IPS-18c (cell line): ENCODE measurements at regions not wholly inside any gene's neighbourhood (a gene's known extent, or its start where the extent isn't known, plus 50 kb on each side); places are given as distances from the start of the nearest gene placed in this dataset.

Experiments
- H3K4me3 ChIP-seq: 2 replicates; pipeline ENCODE4 v1.7.0; 2013; ENCODE audit warnings: low read depth, mild to moderate bottlenecking, low read length, moderate library complexity; ENCODE audit not compliant: insufficient read depth
- H3K9me3 ChIP-seq: one replicate; pipeline ENCODE4 v1.6.1; 2013; ENCODE audit warnings: mild to moderate bottlenecking, low read length, moderate library complexity; ENCODE audit not compliant: control insufficient read depth, insufficient read depth

DNA sequence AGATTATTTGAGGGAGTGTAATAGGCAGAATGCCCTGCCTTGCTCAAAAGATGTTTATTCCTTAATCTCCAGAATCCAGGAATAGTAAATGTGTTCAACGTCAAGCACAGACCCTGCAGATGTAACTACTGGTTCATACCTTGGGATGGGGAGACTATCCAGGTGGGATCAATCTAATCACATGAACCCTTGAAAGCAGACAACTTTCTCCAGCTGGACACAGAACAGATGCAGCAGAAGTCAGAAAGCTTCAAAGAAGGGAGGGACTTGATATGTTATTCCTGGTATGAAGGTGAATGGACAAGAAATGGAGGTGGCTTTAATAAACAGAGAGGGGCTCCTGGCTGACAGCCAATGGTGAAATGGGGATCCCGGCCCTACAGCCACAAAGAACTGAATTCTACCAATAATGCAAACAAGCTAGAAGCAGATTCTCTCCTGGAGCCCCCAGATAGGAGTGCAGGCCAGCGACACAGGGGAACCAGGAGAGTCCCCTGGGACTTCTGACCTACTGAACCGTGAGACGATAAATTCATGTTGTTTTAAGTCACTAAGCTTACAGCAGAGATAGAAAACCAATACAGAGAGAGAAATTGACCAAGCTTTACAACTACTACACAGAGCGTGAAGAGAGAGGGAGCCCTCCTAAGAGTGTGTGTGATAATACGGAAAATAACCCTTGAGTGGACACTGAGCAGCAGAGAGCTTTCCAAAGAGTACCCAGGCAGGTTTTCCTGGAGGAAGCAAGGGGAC lies 133.5 kb upstream of the TMEM132C start:
- no peak overlapping the region for H3K4me3 ChIP-seq
- H3K9me3 ChIP-seq: no peaks in the 10 kb centered on the region

DNA sequence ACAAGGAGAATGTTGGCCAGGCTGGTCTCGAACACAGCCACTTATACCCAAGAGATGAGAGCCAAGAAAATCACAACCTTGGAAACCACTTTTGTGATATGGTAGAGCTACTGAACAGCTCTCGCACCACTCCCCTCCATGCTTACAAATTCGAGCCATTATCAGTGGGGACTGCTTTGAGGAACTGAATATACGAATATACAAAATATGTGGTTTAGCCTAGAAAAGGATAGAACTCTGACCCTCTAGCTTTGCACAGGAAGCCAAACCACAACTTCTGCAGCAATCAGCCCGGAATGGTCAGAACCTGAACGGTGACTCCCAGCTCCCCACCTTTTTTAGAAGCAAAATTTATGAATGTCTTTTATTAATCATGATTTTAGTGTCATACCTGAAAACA lies 129.8 kb upstream of the TMEM132C start:
- no peaks in the 10 kb centered on the region for H3K9me3 ChIP-seq
- no peak overlapping the region for H3K4me3 ChIP-seq

DNA sequence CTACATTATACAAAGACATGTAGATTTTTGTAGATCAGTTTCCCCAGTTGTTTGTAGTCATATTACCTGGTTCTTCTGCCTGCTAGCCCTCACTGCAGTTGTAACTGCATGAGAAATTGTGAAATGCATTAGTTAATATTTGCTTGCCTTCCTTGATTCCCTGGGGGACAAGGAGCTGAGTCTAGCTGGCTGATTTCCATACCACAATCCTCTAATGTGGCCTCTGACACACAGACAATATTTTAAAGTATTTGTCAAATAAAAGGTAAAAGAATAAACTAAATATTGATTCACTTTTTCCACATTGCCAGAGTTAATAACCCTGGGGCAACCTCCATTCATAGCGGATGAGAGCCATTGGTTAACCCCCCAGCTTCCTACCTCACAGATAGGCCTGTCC lies 128.8 kb upstream of the TMEM132C start:
- Histone ChIP-seq H3K4me3 (no peak overlapping the region), H3K9me3 (no peaks in the 10 kb centered on the region)

DNA sequence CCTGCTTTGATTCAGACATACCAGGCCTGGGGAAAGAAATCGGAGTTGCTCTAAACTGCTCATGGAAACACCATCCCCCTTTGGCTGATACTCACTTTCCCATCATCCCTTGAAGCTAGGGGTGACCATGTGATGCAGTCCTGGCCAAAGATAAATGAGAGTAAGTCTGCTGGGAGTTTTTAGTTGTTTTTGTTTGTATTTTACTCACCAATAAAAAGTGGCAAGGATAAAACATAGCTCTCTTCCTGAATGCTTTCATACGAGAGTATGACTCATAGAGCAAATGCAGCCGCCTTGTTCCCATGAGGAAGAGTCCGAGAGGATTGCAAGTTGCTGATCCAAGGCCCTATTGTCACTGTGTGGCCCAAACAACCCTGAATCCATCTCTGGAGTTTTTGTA lies 126.4 kb upstream of the TMEM132C start:
- no peak overlapping the region for H3K4me3 ChIP-seq
- no peaks in the 10 kb centered on the region for H3K9me3 ChIP-seq

DNA sequence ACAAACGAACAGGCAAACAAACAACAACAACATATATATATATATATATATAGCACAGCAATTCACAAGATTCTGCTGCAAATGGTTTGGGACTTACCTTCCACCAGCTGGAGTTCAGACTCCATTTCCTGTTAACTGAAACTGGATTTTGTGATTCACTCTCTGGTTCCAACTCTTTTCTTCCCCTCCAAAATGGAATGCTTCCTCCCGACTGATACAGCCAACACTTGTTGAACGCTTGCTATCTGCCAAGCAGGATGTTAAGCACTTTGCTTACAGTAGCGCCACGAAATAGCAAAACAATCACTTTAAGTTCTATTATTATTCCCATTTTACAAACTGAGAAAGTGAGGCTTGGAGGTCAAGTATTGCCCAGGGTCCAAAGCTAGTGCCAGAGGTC lies 116.0 kb upstream of the TMEM132C start:
- H3K9me3 ChIP-seq: no peaks in the 10 kb centered on the region

DNA sequence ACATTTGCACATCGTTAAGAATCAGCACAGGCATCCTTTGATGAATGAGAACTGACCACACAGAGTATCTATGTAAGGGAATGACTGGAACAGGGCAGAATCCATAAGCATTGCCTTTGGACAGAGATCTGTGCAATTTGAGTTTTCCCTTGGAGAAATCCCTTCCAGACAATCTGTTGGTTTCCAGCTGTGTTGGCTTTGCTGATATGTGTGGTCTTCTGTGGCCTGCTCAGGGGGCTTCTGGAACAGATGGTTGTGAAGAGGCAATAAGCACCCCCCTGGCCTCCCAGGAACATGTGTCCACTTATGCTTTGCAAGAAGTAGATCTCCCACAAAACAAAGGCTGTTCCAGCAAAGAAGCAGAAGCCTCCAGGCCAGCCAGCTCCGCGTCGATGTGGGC lies 111.4 kb upstream of the TMEM132C start:
- Histone ChIP-seq H3K4me3 (no peak overlapping the region), H3K9me3 (no peaks in the 10 kb centered on the region)

More for the DNA sequence above, 116.0 kb upstream of the TMEM132C start:
- H3K4me3 ChIP-seq: no peak overlapping the region

DNA sequence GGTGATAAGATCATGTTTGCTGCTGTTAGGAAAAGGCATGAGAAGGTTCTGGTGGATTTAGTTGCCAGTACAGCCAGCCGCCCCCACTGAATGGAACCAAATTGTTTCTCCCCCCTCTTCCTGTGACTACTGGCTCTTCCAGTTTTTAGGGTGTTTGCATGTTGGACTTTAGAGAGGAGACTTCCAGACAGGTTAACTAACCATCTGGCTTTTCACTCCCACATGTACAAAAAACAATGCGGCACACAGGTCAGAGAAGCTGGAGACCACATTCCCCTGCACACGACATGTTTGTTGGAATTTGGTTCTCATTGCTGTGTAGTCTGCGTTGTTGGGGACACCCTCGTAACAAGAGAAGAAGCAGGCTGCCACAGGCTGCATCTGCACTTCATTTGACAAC lies 103.9 kb upstream of the TMEM132C start:
- H3K9me3 ChIP-seq: no peaks in the 10 kb centered on the region

DNA sequence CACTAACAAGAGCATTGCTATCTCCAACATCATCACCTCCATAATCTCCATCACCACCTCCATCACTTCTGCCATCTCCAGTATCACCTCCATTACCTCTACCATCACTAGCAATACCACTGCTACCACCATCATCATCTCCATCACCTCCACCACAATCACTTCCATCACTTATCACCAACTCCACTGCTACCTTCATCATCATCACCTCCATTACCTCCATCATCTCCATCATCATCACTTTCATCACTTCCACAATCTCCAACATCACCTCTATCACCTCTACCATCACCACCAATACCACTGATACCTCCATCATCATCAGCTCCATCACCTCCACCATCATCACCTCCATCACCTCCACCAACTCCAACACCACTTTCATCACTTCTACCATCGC lies 102.4 kb upstream of the TMEM132C start:
- H3K4me3 ChIP-seq: no peak overlapping the region
- H3K9me3 ChIP-seq: no peaks in the 10 kb centered on the region

More for the DNA sequence above, 103.9 kb upstream of the TMEM132C start:
- H3K4me3 ChIP-seq: no peak overlapping the region

DNA sequence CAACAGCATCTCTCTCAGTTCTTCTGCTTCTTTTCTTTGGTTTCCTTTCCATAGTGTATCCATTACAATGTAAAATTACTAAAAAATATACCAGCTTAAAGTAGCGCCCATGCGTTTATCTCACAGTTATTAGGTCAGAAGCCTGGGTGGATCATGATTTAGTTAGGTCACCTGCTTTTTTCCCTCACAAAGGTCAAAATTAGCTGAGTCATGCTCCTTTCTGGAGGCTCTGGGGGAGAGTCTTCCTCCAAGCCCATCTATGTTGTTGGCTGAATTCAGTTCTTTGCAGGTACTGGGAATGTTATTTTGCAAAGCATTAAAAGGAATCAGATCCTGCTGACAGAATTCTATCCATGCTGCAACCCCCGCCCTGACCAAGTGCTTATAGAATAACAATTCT lies 101.6 kb upstream of the TMEM132C start:
- H3K9me3 ChIP-seq: no peaks in the 10 kb centered on the region

DNA sequence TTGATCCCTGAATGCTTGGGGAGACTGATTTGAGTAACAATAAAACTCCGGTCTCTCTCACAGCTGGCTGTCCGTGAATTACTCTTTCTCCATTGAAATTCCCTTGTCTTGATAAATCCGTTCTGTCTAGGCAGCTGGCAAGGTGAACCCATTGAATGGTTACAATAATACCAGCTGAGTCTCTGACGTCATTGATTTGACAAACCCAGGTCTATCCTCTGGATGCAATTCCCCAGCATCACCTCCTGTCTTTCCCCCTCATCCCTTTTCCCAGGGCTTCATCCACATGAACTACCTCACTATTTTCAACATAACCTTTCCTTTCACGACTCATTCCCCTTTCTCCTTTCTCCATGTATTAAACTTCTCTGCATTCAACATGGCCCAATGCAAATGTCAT lies 98.7 kb upstream of the TMEM132C start:
- no peaks in the 10 kb centered on the region for H3K9me3 ChIP-seq
- no peak overlapping the region for H3K4me3 ChIP-seq

More for the DNA sequence above, 101.6 kb upstream of the TMEM132C start:
- H3K4me3 ChIP-seq: no peak overlapping the region

DNA sequence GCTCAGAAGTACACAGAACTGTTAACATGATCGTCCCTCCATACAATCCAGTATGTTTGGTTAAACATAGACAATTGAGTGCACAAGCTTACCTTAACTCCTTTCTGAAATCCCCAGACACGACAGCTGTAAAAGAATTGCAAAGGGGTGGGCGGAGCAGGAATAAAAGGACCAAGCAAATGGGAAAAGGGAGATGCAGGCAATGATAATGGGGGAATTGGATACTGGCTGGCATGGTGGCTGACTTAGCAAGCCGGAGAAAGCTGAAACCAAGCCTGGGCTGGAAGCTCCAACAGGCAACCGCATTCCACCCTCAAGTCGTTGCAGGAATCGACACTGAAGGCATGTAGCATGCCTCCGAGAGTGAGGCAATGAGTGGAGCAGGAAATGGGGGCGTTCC lies 96.8 kb upstream of the TMEM132C start:
- Histone ChIP-seq H3K9me3 (no peaks in the 10 kb centered on the region), H3K4me3 (no peak overlapping the region; the same call in 1 of the 2 replicates)

DNA sequence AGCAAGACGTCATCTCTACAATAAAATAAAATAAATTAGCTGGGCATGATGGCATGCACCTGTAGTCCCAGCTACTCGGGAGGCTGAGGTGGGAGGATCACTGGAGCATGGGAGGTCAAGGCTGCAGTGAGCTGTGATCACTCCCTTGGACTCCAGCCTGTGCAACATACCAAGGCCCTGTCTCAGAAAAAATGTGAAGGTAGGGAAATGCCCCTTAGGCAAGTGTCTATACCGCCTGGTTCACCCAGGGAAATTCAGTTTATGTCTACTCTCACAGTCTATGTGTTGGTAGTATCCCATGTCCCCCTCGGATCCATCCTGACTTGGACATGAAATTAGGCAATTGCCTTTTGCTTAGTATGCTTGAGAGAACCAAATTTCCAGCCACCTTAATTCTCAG lies 88.4 kb upstream of the TMEM132C start:
- Histone ChIP-seq H3K9me3 (no peaks in the 10 kb centered on the region), H3K4me3 (no peak overlapping the region)

DNA sequence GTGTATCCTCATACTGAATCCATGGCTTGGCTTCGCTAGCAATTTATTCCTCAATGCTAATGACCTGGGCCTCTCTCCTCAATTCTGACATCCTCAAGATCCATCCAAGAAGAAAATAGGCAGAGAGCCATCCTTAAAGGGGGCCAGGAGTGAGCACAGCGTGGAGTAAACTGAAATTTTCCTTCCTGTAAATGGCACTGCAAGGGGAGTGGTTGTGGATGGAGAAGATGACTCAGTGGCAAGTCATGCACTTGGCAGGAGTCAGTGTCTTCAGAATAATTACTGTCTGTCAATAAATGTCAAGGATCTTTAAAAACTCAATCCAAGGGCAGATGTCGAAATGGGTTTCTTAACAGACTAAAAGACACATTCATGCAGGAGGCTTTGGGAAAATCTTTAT lies 88.0 kb upstream of the TMEM132C start:
- Histone ChIP-seq H3K9me3 (no peaks in the 10 kb centered on the region), H3K4me3 (no peak overlapping the region)

DNA sequence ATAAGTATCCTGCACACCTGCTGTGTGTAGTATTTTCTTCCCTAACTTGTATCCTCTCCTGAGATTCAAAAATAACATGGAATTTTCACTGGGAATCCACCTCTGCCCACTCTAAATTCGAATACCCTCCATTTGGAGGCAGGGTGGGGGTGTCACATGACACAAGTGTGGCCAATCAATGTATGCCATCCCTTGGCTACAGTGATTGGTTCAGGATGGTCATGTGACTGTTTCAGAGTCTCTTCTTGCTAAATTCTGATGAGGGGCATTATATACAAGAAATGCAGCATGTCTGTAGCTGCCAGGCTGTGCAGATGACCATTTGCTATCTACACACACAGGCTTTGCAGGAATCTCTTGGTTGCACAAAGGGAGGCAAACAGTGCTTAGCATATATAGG lies 86.8 kb upstream of the TMEM132C start:
- Histone ChIP-seq H3K4me3 (no peak overlapping the region), H3K9me3 (no peaks in the 10 kb centered on the region)

DNA sequence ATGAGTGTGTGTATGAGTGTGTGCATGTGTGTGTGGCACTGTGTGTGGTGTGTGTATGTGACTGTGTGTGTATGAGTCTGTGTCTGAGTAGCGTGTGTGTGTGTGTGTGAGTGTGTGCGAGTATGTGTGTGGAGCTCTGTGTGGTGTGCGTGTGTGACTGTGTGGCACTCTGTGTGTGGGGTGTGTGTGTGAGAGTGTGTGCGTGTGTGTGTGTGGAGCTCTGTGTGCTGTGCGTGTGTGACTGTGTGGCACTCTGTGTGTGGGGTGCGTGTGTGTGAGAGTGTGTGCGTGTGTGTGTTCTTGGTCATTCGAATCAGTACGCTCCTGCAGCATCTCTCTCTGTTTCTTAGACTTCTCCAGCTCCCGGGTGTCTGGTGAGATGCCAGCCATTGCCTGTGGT lies 76.9 kb upstream of the TMEM132C start:
- Histone ChIP-seq H3K4me3 (no peak overlapping the region), H3K9me3 (no peaks in the 10 kb centered on the region)

DNA sequence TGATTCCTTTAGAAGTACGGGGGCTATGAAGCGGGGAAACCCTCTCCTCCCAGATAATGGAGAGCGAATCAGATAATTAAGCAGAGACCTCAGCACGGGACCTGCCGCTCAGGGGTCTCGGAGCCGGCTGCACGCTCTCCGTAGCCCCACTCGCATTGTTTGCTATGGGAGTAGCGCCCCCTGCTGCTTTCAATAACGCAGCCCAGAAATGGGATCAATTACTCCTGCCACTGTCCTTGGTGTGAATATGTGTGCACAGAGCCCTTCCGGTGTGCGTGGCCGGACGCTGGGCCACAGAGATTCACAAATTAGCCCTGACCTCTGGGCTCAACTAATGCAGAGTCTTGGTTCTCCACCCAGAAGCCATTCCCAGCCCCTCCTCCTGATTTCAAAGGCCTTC lies 76.4 kb upstream of the TMEM132C start:
- no peaks in the 10 kb centered on the region for H3K9me3 ChIP-seq
- H3K4me3 ChIP-seq: no peak overlapping the region

DNA sequence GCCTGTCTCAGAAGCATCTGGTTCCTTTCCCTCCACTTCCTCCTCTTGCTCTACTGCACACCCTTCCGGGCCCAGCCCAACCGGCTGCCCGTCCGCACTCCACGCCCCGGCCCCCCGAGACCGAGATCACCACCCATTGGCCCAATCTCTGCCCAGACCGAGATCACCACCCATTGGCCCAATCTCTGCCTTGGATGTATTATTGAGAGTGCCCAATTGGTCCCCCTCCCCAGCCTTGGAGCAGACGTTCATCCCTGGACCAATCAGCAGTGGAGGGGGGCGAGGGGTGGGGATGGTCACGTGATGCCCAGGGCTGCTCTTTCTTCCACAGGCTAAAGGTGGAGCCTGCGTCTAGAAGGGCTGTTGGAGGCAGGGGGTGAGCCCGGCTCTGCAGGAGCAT lies 75.6 kb upstream of the TMEM132C start:
- H3K9me3 ChIP-seq: no peaks in the 10 kb centered on the region

DNA sequence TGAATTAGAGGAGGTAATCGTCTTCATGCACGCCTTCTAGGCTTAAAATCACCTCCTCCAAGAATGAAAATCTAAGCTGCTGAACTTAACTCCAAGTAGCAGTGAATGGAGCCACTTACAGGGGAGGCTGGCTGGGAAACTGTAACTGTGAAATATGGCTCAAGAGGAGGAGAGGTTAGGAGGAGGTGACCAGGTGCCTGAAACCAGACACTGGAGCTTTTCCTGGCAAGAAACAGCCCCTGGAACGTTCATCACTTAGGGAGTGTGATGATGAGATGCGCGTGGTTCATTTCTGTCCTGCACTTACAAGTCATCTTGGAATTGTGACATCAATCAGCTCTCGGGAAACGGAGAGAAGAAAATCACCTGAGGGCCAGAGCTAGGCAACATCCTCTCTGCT lies 62.3 kb upstream of the TMEM132C start:
- H3K9me3 ChIP-seq: no peaks in the 10 kb centered on the region
- H3K4me3 ChIP-seq: no peak overlapping the region

More for the DNA sequence above, 75.6 kb upstream of the TMEM132C start:
- H3K4me3 ChIP-seq: no peak overlapping the region

DNA sequence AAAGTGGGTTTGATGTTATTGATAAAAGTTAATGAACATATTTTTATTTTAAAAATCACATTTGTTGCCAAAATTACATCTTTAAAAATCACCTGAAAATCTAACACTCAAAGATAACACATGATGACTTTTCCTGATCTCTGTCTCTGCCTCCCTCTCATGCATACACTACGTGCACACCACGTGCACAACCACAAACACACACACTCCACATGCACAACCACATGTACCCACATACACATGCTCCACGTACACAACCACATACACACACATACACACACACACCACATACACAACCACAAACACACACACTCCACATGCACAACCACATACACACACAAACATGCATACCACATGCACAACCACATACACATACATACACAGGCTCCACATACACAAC lies 61.8 kb upstream of the TMEM132C start:
- H3K9me3 ChIP-seq: no peaks in the 10 kb centered on the region
- no peak overlapping the region for H3K4me3 ChIP-seq
